ENCODE measurements at regions not wholly inside any gene's neighbourhood (a gene's known extent, or its start where the extent isn't known, plus 50 kb on each side); places are given as distances from the start of the nearest gene placed in this dataset.
"Not testable (repeated sequence)": the region's sequence is repeated elsewhere in the genome, so short reads cannot be mapped to it uniquely, and the experiment has no call there.

- TF ChIP-seq POLR2A (IDR thresholded peaks at IDR 0.05; ENCODE audit: extremely low read depth, insufficient read length); MAX (IDR thresholded peaks at IDR 0.05; ENCODE audit: low read depth, low read length); MYC (IDR thresholded peaks at IDR 0.05; ENCODE audit: low read depth, low read length): not testable (repeated sequence)
Observed at GRCh38 chr2:242104202-242104956, 234.8 kb downstream of the RTP5 start.
